ENCODE measurements at regions not wholly inside any gene's neighbourhood (a gene's known extent, or its start where the extent isn't known, plus 50 kb on each side); places are given as distances from the start of the nearest gene placed in this dataset.

- TF ChIP-seq THAP12 (CRISPR knock-in tag; IDR thresholded peaks at IDR 0.05) (no peak), XRCC4 (IDR thresholded peaks at IDR 0.05; ENCODE audit: extremely low read depth, insufficient read depth, insufficient read length) (no peak), CAMTA2 (CRISPR knock-in tag; conservative IDR thresholded peaks at IDR 0.05) (no peak), ATF1 (CRISPR knock-in tag; IDR thresholded peaks at IDR 0.05) (no peak), ATF1 (tag; IDR thresholded peaks at IDR 0.05) (peak; percentile 86), HNRNPK (IDR thresholded peaks at IDR 0.05; ENCODE audit: low read depth, low read length, poor library complexity, severe bottlenecking) (no peak), ZNF212 (CRISPR knock-in tag; IDR thresholded peaks at IDR 0.05) (no peak), SMARCA4 (IDR thresholded peaks at IDR 0.05) (peak; percentile 45; the same call in 1 of the 2 replicates), JUNB (CRISPR knock-in tag; conservative IDR thresholded peaks at IDR 0.05) (0 out of 2 replicates have a peak, but pooled peaks have one; percentile 70), ZBTB12 (CRISPR knock-in tag; IDR thresholded peaks at IDR 0.05) (0 out of 2 replicates have a peak, but pooled peaks have one; percentile 23), RBM39 (optimal IDR thresholded peaks at IDR 0.05; ENCODE audit: low read depth, low read length) (no peak), FOSL1 (tag; conservative IDR thresholded peaks at IDR 0.05) (peak; percentile 93), FOS (IDR thresholded peaks at IDR 0.05; ENCODE audit: extremely low read depth, insufficient read length) (peak; percentile 59)
Observed at GRCh38 chr14:100408350-100409002, 85.3 kb downstream of the SLC25A47 start (continued).
